WTC11 (cell line): ENCODE measurements at regions not wholly inside any gene's neighbourhood (a gene's known extent, or its start where the extent isn't known, plus 50 kb on each side); places are given as distances from the start of the nearest gene placed in this dataset.

Experiments
- ATAC-seq: fragments of 200-7000 bp; cut with Tn5 transposase; 2 replicates; pipeline ENCODE4 v1.10.0; 2021; ENCODE audit warnings: mild to moderate bottlenecking, moderate library complexity
- CTCF ChIA-PET: fragments of 300-600 bp; sonication (Branson Sonifier 250); formaldehyde crosslinking; loops from one replicate; lab custom pipeline; 2021; ENCODE audit warnings: antibody characterized with exemption; lab: Charles Lee
- POLR2A ChIA-PET: fragments of 350-600 bp; sonication (Branson Sonifier 250); formaldehyde crosslinking; loops from one replicate; lab custom pipeline; 2021; ENCODE audit warnings: antibody characterized with exemption; lab: Charles Lee
- DNase-seq: peaks from one replicate; pipeline ENCODE4 v3.0.0; 2021; ENCODE audit warnings: low spot score
- H3K27ac Mint-ChIP-seq: 2 replicates; pipeline ENCODE4 v1.8.0; 2021; ENCODE audit warnings: mixed read lengths
- H3K27me3 Mint-ChIP-seq: 2 replicates; pipeline ENCODE4 v1.8.0; 2021; ENCODE audit warnings: low read depth, mild to moderate bottlenecking, moderate library complexity, mixed read lengths
- H3K36me3 Mint-ChIP-seq: 2 replicates; pipeline ENCODE4 v1.8.0; 2021; ENCODE audit warnings: mixed read lengths
- H3K4me1 Mint-ChIP-seq: 2 replicates; pipeline ENCODE4 v1.8.0; 2022; ENCODE audit warnings: mixed read lengths
- H3K4me3 Mint-ChIP-seq: 2 replicates; pipeline ENCODE4 v1.8.0; 2021; ENCODE audit warnings: mild to moderate bottlenecking, moderate library complexity, mixed read lengths
- H3K9me3 Mint-ChIP-seq: 2 replicates; pipeline ENCODE4 v1.8.0; 2021; ENCODE audit warnings: mixed read lengths
- ATF2 ChIP-seq: sonication (generic); formaldehyde crosslinking; IDR thresholded peaks from 2 replicates; pipeline ENCODE4 v1.8.1; 2022; ENCODE audit warnings: low read depth, missing genetic modification reagents, borderline replicate concordance
- CBFB ChIP-seq: sonication (generic); formaldehyde crosslinking; IDR thresholded peaks from 2 replicates; pipeline ENCODE4 v1.8.1; 2022; ENCODE audit warnings: mild to moderate bottlenecking, low read depth, missing genetic modification reagents
- CREB1 ChIP-seq: sonication (generic); formaldehyde crosslinking; IDR thresholded peaks from 2 replicates; pipeline ENCODE4 v1.8.0; 2023; ENCODE audit warnings: mild to moderate bottlenecking, missing genetic modification reagents
- E2F4 ChIP-seq: sonication (generic); formaldehyde crosslinking; IDR thresholded peaks from 2 replicates; pipeline ENCODE4 v1.8.1; 2022; ENCODE audit warnings: low read depth, mild to moderate bottlenecking, moderate library complexity, missing genetic modification reagents, borderline replicate concordance
- ESRRA ChIP-seq: sonication (generic); formaldehyde crosslinking; IDR thresholded peaks from 2 replicates; pipeline ENCODE4 v1.8.1; 2022; ENCODE audit warnings: mild to moderate bottlenecking, missing genetic modification reagents, borderline replicate concordance
- GABPB1 ChIP-seq: sonication (generic); formaldehyde crosslinking; IDR thresholded peaks from 2 replicates; pipeline ENCODE4 v1.8.1; 2023; ENCODE audit warnings: mild to moderate bottlenecking, missing genetic modification reagents
- JAZF1 ChIP-seq: fragments of 250-450 bp; sonication (Bioruptor Pico); IDR thresholded peaks from 2 replicates; pipeline ENCODE4 v1.9.0; 2021; ENCODE audit warnings: moderate library complexity, mild to moderate bottlenecking, inconsistent platforms
- MXD4 ChIP-seq: fragments of 250-450 bp; sonication (Bioruptor Pico); IDR thresholded peaks from 2 replicates; pipeline ENCODE4 v1.8.0; 2021; ENCODE audit warnings: mild to moderate bottlenecking, moderate library complexity, borderline replicate concordance
- MYBL2 ChIP-seq: sonication (generic); formaldehyde crosslinking; IDR thresholded peaks from 2 replicates; pipeline ENCODE4 v1.8.1; 2023; ENCODE audit warnings: mild to moderate bottlenecking, moderate library complexity, missing genetic modification reagents
- NFATC4 ChIP-seq: fragments of 250-450 bp; sonication (Bioruptor Pico); IDR thresholded peaks from 2 replicates; pipeline ENCODE4 v1.9.0; 2021; ENCODE audit warnings: mild to moderate bottlenecking
- NFE2L1 ChIP-seq: sonication (generic); formaldehyde crosslinking; IDR thresholded peaks from 2 replicates; pipeline ENCODE4 v1.8.1; 2023; ENCODE audit warnings: missing genetic modification reagents
- NFYB ChIP-seq: sonication (generic); formaldehyde crosslinking; conservative IDR thresholded peaks from 2 replicates; pipeline ENCODE4 v1.8.0; 2022; ENCODE audit warnings: low read depth, missing genetic modification reagents
- NR1H2 ChIP-seq: sonication (generic); formaldehyde crosslinking; IDR thresholded peaks from 2 replicates; pipeline ENCODE4 v1.9.0; 2021; ENCODE audit warnings: mild to moderate bottlenecking, moderate library complexity, missing genetic modification reagents
- NR2C2 ChIP-seq: sonication (generic); formaldehyde crosslinking; IDR thresholded peaks from 2 replicates; pipeline ENCODE4 v1.8.0; 2022; ENCODE audit warnings: mild to moderate bottlenecking, missing genetic modification reagents
- OVOL2 ChIP-seq: fragments of 250-450 bp; sonication (Bioruptor Pico); IDR thresholded peaks from 2 replicates; pipeline ENCODE4 v1.9.0; 2021; ENCODE audit warnings: mild to moderate bottlenecking, borderline replicate concordance
- SMAD3 ChIP-seq: sonication (generic); formaldehyde crosslinking; IDR thresholded peaks from 2 replicates; pipeline ENCODE4 v1.8.0; 2022; ENCODE audit warnings: missing genetic modification reagents, mild to moderate bottlenecking, borderline replicate concordance
- SMAD4 ChIP-seq: sonication (generic); formaldehyde crosslinking; IDR thresholded peaks from 2 replicates; pipeline ENCODE4 v1.8.0; 2022; ENCODE audit warnings: mild to moderate bottlenecking, missing genetic modification reagents
- SOX15 ChIP-seq: fragments of 250-450 bp; sonication (Bioruptor Pico); IDR thresholded peaks from 2 replicates; pipeline ENCODE4 v1.9.0; 2021; ENCODE audit warnings: mild to moderate bottlenecking
- SP1 ChIP-seq: sonication (generic); formaldehyde crosslinking; conservative IDR thresholded peaks from 2 replicates; pipeline ENCODE4 v1.8.1; 2022; ENCODE audit warnings: missing genetic modification reagents
- TEAD1 ChIP-seq: sonication (generic); formaldehyde crosslinking; IDR thresholded peaks from 2 replicates; pipeline ENCODE4 v1.8.0; 2022; ENCODE audit warnings: mild to moderate bottlenecking, missing genetic modification reagents
- USF2 ChIP-seq: sonication (generic); formaldehyde crosslinking; IDR thresholded peaks from 2 replicates; pipeline ENCODE4 v1.8.1; 2023; ENCODE audit warnings: mild to moderate bottlenecking, missing genetic modification reagents, moderate library complexity
- ZMAT4 ChIP-seq: fragments of 250-450 bp; sonication (Bioruptor Pico); IDR thresholded peaks from 2 replicates; pipeline ENCODE4 v1.9.0; 2021; ENCODE audit warnings: mild to moderate bottlenecking
- ZNF138 ChIP-seq: sonication (generic); formaldehyde crosslinking; conservative IDR thresholded peaks from 2 replicates; pipeline ENCODE4 v1.8.1; 2022; ENCODE audit warnings: mild to moderate bottlenecking, moderate library complexity, missing genetic modification reagents
- ZNF263 ChIP-seq: sonication (generic); formaldehyde crosslinking; IDR thresholded peaks from 2 replicates; pipeline ENCODE4 v1.8.1; 2022; ENCODE audit warnings: low read depth, mild to moderate bottlenecking, moderate library complexity, missing genetic modification reagents
- TF ChIP-seq, protein P1 (sequence below): fragments of 250-450 bp; sonication (Bioruptor Pico); conservative IDR thresholded peaks from 2 replicates; pipeline ENCODE4 v1.9.0; 2021; ENCODE audit warnings: mild to moderate bottlenecking
- TF ChIP-seq, protein P2 (sequence below): sonication (generic); formaldehyde crosslinking; IDR thresholded peaks from 2 replicates; pipeline ENCODE4 v1.8.0; 2023; ENCODE audit warnings: missing genetic modification reagents, mild to moderate bottlenecking, borderline replicate concordance

DNA sequence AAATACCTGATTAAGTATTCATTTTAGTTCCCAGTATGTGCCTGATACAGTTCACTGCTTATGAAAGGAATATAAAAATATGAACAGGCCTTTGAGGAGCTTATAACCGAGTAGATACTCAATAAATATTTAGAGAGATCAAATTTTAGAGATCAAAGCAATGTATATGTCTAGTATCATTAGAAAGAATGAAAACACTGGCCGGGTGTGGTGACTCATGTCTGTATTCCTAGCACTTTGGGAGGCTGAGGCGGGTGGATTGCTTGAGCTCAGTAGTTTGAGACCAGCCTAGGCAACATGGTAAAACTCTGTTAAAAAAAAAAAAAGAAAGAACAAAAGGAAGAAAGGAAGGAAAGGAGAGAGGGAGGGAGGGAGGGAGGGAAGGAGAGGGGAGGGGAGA is 113.2 kb upstream of the EEA1 start:
- no peak for ATAC-seq
- H3K9me3 Mint-ChIP-seq: peaks cover 2% of the 10 kb centered on the region; the same call in 1 of the 2 replicates
- H3K4me3 Mint-ChIP-seq: no peak overlapping the region
- no peaks in the 10 kb centered on the region for H3K27me3 Mint-ChIP-seq
- TF ChIP-seq CBFB (CRISPR knock-in tag) (no peak), NFE2L1 (no peak), CREB1 (CRISPR knock-in tag) (no peak), MYBL2 (CRISPR knock-in tag) (no peak), JAZF1 (CRISPR knock-in tag) (no peak), GABPB1 (CRISPR knock-in tag) (no peak), SMAD3 (no peak), SP1 (no peak), NR1H2 (CRISPR knock-in tag) (no peak), ATF2 (CRISPR knock-in tag) (no peak), MXD4 (CRISPR knock-in tag) (no peak), NFYB (CRISPR knock-in tag) (no peak), USF2 (CRISPR knock-in tag) (no peak), NR2C2 (CRISPR knock-in tag) (no peak), NFATC4 (no peak), ZNF138 (CRISPR knock-in tag) (no peak)
- TF ChIP-seq, protein P1, sequence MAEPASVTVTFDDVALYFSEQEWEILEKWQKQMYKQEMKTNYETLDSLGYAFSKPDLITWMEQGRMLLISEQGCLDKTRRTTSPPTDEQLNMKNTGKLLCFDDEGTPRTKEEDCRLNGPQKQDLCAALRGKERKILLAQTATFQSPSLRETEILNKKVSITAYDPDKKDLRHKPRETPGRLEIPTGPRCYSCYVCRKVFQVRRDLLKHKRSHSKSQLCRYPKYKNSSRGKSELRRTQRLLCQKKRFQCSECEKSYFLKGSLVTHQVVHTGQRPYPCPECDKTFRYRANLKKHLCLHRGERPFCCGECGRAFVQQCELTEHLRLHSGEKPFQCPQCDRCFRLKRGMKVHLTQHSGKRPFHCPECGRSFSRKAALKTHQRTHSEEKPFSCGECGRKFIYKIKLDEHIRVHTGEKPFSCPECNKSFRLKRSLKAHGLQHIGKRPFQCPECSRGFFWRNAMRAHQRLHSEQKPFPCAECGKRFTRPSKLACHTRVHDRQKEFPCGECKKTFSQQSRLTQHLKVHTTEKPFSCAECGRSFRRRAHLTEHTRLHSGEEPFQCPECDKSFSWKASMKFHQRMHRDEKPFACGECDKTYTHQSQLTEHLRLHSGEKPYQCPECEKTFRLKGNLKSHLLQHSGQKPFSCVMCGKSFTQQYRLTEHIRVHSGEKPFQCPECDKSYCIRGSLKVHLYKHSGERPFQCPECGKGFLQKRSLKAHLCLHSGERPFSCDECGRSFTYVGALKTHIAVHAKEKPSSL (CRISPR knock-in tag): no peak
- TF ChIP-seq, protein P2, sequence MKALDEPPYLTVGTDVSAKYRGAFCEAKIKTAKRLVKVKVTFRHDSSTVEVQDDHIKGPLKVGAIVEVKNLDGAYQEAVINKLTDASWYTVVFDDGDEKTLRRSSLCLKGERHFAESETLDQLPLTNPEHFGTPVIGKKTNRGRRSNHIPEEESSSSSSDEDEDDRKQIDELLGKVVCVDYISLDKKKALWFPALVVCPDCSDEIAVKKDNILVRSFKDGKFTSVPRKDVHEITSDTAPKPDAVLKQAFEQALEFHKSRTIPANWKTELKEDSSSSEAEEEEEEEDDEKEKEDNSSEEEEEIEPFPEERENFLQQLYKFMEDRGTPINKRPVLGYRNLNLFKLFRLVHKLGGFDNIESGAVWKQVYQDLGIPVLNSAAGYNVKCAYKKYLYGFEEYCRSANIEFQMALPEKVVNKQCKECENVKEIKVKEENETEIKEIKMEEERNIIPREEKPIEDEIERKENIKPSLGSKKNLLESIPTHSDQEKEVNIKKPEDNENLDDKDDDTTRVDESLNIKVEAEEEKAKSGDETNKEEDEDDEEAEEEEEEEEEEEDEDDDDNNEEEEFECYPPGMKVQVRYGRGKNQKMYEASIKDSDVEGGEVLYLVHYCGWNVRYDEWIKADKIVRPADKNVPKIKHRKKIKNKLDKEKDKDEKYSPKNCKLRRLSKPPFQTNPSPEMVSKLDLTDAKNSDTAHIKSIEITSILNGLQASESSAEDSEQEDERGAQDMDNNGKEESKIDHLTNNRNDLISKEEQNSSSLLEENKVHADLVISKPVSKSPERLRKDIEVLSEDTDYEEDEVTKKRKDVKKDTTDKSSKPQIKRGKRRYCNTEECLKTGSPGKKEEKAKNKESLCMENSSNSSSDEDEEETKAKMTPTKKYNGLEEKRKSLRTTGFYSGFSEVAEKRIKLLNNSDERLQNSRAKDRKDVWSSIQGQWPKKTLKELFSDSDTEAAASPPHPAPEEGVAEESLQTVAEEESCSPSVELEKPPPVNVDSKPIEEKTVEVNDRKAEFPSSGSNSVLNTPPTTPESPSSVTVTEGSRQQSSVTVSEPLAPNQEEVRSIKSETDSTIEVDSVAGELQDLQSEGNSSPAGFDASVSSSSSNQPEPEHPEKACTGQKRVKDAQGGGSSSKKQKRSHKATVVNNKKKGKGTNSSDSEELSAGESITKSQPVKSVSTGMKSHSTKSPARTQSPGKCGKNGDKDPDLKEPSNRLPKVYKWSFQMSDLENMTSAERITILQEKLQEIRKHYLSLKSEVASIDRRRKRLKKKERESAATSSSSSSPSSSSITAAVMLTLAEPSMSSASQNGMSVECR: no peak
- H3K36me3 Mint-ChIP-seq: no peaks in the 10 kb centered on the region
- peaks cover 3% of the 10 kb centered on the region for H3K4me1 Mint-ChIP-seq
- ChIA-PET CTCF (no interaction called here), POLR2A (no interaction called here)
- no peak overlapping the region for H3K27ac Mint-ChIP-seq
- no peak for DNase-seq

DNA sequence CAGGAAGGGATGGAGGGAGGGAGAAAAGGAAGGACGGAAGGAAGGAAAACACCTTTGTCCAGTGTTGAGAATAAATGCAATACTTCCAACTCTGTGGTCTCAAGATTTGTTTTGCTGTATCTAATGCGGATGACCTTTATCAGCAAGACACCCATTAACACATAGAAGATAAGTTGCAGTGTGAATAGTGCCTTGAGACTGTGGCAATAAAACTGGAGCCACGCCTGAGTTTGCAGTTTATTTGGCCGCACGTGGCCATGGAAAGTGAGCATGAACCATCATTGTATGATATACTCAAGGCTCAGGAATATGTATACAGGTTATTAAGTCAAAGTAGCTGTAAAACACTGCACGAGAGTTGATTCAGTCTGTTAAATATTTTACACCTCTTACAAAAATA is 113.6 kb upstream of the EEA1 start:
- H3K27ac Mint-ChIP-seq: no peak overlapping the region
- POLR2A ChIA-PET: no interaction called here
- TF ChIP-seq E2F4 (CRISPR knock-in tag): no peak
- TF ChIP-seq USF2 (CRISPR knock-in tag): no peak
- TF ChIP-seq NFATC4: no peak
- no peak for TF ChIP-seq TEAD1
- TF ChIP-seq SMAD4: no peak
- TF ChIP-seq ESRRA (CRISPR knock-in tag): no peak
- no peak for TF ChIP-seq ZMAT4 (CRISPR knock-in tag)
- TF ChIP-seq CBFB (CRISPR knock-in tag): no peak
- no peak for TF ChIP-seq OVOL2 (CRISPR knock-in tag)
- no peak for TF ChIP-seq ZNF263
- no peak for TF ChIP-seq SOX15

More for the DNA sequence above, 113.6 kb upstream of the EEA1 start:
- no peaks in the 10 kb centered on the region for H3K27me3 Mint-ChIP-seq
- no peak overlapping the region for H3K4me3 Mint-ChIP-seq
- no peak for ATAC-seq
- DNase-seq: no peak
- H3K36me3 Mint-ChIP-seq: no peaks in the 10 kb centered on the region
- H3K4me1 Mint-ChIP-seq: peaks cover 3% of the 10 kb centered on the region
- peaks cover 6% of the 10 kb centered on the region; the same call in 1 of the 2 replicates for H3K9me3 Mint-ChIP-seq
- CTCF ChIA-PET: no interaction called here
